ENCODE measurements at regions not wholly inside any gene's neighbourhood (a gene's known extent, or its start where the extent isn't known, plus 50 kb on each side); places are given as distances from the start of the nearest gene placed in this dataset.

DNA sequence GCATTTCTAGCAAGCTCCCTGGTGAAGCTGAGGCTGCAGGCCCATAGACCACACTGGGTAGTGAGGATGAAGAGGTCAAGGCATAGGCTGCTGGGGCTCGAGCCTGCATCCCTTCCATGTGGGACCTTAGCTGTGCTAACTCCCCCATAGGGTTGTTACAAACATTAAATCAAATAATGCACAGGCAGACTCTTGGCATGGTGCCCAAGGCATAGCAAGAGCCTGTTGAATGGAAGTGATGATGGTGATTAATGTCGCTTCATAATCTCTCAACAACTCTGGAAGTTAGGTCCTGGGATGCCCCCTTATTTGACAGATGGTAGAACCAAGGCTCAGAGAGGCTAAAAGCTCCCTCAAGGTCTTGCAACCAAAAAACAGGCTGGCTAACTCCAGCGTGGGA, 283.9 kb upstream of the EEF2KMT start:
- no peak for DNase-seq

DNA sequence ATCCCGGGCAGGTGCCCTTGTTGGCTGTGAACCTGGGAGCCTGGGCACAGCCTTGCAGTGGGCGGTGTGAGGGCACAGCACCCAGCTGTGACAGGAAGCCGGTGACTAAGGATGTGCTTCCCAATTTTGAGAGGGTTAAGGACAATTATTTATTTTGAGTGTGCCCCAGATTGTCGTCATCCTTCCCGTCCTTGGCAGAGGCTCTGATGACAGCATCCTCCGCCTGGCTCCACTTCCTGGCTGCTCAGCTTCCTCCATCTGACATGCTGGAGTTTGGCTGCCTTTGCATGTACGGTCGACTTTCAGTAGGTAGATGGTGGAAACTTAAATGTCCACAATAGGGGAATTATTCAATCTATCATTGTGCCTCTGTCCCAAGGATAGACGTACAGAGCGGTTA, 282.4 kb upstream of the EEF2KMT start:
- no peak for DNase-seq

DNA sequence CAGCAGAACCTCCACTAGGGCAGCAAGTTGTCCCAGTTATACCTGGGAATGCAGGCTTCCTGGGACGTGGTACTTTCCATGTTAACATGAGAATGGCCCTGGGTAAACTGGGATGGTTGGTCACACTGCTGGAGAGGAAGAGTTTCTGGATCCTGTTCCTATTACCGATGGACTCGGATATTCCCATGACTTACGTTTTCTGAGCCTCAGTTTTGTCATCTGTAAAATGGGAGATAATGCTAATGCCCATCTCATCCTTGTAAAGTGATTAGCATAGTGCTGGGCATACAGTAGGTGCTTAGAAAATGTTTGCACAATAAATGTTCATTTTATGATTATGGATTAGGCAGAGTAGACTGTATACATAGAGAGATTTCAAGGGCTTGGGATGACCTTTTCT, 280.9 kb upstream of the EEF2KMT start:
- no peak for DNase-seq

- no peak for DNase-seq
Observed at GRCh38 chr16:5377280-5377898, 279.8 kb upstream of the EEF2KMT start.

GRCh38 chr16:5374184-5374583, 276.6 kb upstream of the EEF2KMT start:
- no peak for DNase-seq

GRCh38 chr16:5367951-5368350, 270.4 kb upstream of the EEF2KMT start:
- no peak for DNase-seq

- DNase-seq: no peak
Observed at GRCh38 chr16:5366126-5366525, 268.5 kb upstream of the EEF2KMT start.

GRCh38 chr16:5364186-5364585, 266.6 kb upstream of the EEF2KMT start:
- no peak for DNase-seq

GRCh38 chr16:5361322-5361721, 263.7 kb upstream of the EEF2KMT start:
- DNase-seq: no peak

DNA sequence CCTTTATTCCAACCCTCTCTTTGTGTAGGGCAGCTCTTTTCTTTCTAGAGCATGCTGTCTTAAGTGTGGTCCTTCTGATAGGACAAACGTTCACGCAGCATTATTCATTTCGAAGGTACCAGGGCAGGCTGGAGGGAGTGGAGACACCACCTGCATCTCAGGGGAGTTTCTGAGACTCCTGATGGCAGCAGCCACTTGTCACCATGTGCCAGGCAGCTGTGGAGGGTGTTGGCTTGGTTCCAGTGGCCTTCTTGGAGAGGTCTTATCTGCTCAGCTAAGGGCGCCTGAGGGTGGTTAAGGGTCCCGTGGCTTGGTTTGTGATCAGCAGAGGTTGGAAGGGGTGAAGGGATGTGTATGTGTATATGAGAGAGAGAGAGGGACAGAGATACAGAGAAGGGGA, 257.1 kb upstream of the EEF2KMT start:
- DNase-seq: no peak

- DNase-seq: no peak
Observed at GRCh38 chr16:5349670-5350517, 252.3 kb upstream of the EEF2KMT start.

DNA sequence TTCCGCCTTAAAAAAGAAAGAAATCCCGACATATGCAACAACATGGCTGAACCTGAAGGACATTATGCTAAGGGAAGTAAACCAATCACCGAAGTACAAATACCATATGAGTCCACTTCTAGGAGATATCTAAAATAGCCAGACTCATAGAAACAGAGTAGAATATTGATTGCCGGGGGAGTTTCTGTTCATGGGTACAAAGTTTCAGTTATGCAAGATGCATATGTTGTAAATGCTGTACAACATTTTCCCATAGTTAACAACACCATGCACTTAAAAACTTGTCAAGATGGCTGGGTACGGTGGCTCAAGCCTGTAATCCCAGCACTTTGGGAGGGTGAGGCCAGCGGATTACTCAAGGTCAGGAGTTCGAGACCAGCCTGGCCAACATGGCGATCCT, 251.5 kb upstream of the EEF2KMT start:
- no peak for DNase-seq

GRCh38 chr16:5347561-5347960, 250.0 kb upstream of the EEF2KMT start:
- no peak for DNase-seq

GRCh38 chr16:5336941-5337340, 239.3 kb upstream of the EEF2KMT start:
- no peak for DNase-seq

- no peak for DNase-seq
Observed at GRCh38 chr16:5333991-5334390, 236.4 kb upstream of the EEF2KMT start.

GRCh38 chr16:5333126-5333525, 235.5 kb upstream of the EEF2KMT start:
- DNase-seq: no peak

DNA sequence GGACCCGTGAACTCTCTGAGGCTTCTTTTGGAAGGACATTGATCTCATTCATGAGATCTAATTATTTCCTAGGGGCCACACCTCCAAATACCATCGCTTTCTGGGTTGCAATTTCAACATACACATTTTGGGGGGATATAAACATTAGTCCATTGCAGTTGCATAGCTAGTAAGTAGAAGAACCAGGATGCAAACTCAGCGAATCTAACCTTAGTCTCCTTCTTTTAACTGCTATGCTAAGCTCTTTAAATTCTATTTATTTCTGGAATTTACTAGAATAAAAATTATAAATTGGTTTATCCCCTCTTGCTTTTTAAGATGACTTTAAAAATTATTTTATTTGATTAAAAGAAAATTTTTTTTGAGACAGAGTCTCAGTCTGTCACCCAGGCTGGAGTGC, 232.5 kb upstream of the EEF2KMT start:
- no peak for DNase-seq

- no peak for DNase-seq
Observed at GRCh38 chr16:5328546-5328945, 231.0 kb upstream of the EEF2KMT start.

DNA sequence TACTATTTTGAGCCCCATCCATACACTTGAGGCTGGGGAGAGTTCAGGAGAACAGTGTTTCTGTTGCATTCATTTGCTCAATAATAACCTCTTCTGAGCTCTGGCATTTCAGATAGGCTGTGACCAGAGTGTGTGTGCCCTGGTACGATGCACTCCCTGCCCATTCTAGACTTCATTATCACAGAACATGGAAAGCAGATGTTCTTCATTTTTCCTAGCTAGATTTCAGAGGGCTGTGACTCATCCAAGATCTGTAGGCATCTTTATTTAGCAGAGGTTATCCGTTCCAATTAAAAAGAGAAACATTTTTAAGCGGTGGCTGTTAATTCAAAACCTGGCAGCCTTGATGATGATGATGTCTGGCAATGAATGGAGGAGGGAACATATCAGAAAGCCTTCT, 228.8 kb upstream of the EEF2KMT start:
- DNase-seq: no peak

- no peak for DNase-seq
Observed at GRCh38 chr16:5325932-5326331, 228.3 kb upstream of the EEF2KMT start.

- DNase-seq: no peak
Observed at GRCh38 chr16:5323284-5324141, 225.9 kb upstream of the EEF2KMT start.

GRCh38 chr16:5321930-5322329, 224.3 kb upstream of the EEF2KMT start:
- no peak for DNase-seq

DNA sequence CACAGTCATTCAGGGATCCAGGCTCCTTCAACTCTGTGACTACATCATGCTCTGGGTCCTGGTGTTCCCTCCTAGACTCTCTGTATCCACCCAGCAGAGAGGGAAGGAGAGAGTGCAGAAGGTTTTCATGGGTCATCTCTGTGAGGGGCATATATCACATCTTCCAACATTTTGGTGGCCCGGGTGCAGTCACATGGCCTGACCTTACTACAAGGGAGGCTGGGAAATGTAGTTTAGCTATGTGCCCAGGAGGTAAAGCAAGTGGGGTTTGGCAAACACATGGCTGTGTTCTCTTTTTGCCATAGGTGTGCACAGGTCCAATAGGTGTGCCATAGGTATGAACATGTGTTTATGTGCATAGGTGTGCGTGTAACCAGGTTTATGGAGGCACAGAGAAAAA, 222.2 kb upstream of the EEF2KMT start:
- DNase-seq: no peak

GRCh38 chr16:5315914-5316313, 218.3 kb upstream of the EEF2KMT start:
- no peak for DNase-seq

Measured in CD4-positive, alpha-beta T cell treated with Interleukin-21 for 1 hour (primary cell).